Fibroblast of lung (primary cell): ENCODE measurements at regions not wholly inside any gene's neighbourhood (a gene's known extent, or its start where the extent isn't known, plus 50 kb on each side); places are given as distances from the start of the nearest gene placed in this dataset.

Source experiments
- EZH2 ChIP-seq: IDR thresholded peaks from 2 replicates; pipeline ENCODE4 v1.5.1; 2012; ENCODE audit warnings: low read length, control low read depth, mild to moderate bottlenecking; ENCODE audit errors: missing control alignments
- TF ChIP-seq, protein P1 (sequence below), 2 donors: IDR thresholded peaks in 1 of 2; conservative IDR thresholded peaks in 1 of 2; 1 replicate in 1 of 2; 2 replicates in 1 of 2; pipeline ENCODE4 v1.5.1; 2011 to 2012; ENCODE audit warnings: low read length in 2 of 2, control low read depth in 1 of 2, inconsistent platforms in 1 of 2, low read depth in 1 of 2, mild to moderate bottlenecking in 1 of 2

GRCh38 chr18:77198663-77199062 lies 51.0 kb upstream of the GALR1 start:
- TF ChIP-seq, protein P1, sequence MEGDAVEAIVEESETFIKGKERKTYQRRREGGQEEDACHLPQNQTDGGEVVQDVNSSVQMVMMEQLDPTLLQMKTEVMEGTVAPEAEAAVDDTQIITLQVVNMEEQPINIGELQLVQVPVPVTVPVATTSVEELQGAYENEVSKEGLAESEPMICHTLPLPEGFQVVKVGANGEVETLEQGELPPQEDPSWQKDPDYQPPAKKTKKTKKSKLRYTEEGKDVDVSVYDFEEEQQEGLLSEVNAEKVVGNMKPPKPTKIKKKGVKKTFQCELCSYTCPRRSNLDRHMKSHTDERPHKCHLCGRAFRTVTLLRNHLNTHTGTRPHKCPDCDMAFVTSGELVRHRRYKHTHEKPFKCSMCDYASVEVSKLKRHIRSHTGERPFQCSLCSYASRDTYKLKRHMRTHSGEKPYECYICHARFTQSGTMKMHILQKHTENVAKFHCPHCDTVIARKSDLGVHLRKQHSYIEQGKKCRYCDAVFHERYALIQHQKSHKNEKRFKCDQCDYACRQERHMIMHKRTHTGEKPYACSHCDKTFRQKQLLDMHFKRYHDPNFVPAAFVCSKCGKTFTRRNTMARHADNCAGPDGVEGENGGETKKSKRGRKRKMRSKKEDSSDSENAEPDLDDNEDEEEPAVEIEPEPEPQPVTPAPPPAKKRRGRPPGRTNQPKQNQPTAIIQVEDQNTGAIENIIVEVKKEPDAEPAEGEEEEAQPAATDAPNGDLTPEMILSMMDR (conservative IDR thresholded peaks at IDR 0.05 in 1 of 2, IDR thresholded peaks at IDR 0.05 in 1 of 2; ENCODE audit: low read depth in 1 of 2, low read length in 2 of 2): no peak
- TF ChIP-seq EZH2: no peak
